C4-2B (cell line): ENCODE measurements at regions not wholly inside any gene's neighbourhood (a gene's known extent, or its start where the extent isn't known, plus 50 kb on each side); places are given as distances from the start of the nearest gene placed in this dataset.

Experiments used
- CTCF ChIP-seq: fragments of 450-650 bp; conservative IDR thresholded peaks from 2 replicates; pipeline ENCODE4 v1.5.1; 2017; ENCODE audit warnings: mild to moderate bottlenecking
- ZFX ChIP-seq: fragments of 450-650 bp; IDR thresholded peaks from 2 replicates; pipeline ENCODE4 v1.6.1; 2017

GRCh38 chr3:154062513-154062912 is 58.7 kb upstream of the ARHGEF26 start:
- no peak for TF ChIP-seq CTCF
- TF ChIP-seq ZFX = no peak
